ENCODE measurements at regions not wholly inside any gene's neighbourhood (a gene's known extent, or its start where the extent isn't known, plus 50 kb on each side); places are given as distances from the start of the nearest gene placed in this dataset.

GRCh38 chr16:86978445-86979030 is 338.7 kb downstream of the C16orf95 start:
- ATAC-seq (no peak), FAIRE-seq (no peak)
- no peak for TF ChIP-seq JUNB (IDR thresholded peaks at IDR 0.05)
- TF ChIP-seq NFE2L2 (conservative IDR thresholded peaks at IDR 0.05; ENCODE audit: low read length) = no peak
- TF ChIP-seq RCOR1 (IDR thresholded peaks at IDR 0.05; ENCODE audit: low read depth, low read length) = no peak
- TF ChIP-seq POLR2AphosphoS2 (conservative IDR thresholded peaks at IDR 0.05; ENCODE audit: low read length) = no peak
- TF ChIP-seq RFX5 (IDR thresholded peaks at IDR 0.05) = no peak
- no peak for TF ChIP-seq ZC3H11A (IDR thresholded peaks at IDR 0.05)
- TF ChIP-seq ELK1 (IDR thresholded peaks at IDR 0.05; ENCODE audit: low read depth, low read length) = no peak
- TF ChIP-seq ZSCAN20 (CRISPR knock-in tag; IDR thresholded peaks at IDR 0.05) = no peak
- no peak for TF ChIP-seq JUN (IDR thresholded peaks at IDR 0.05)
- TF ChIP-seq MAFK (IDR thresholded peaks at IDR 0.05; ENCODE audit: partially characterized antibody) = no peak
- no peak for TF ChIP-seq ZFP36 (IDR thresholded peaks at IDR 0.05; ENCODE audit: borderline replicate concordance, partially characterized antibody)

GRCh38 chr16:86979061-86979460 is 338.1 kb downstream of the C16orf95 start:
- no peak for TF ChIP-seq E2F6 (IDR thresholded peaks at IDR 0.05; ENCODE audit: borderline replicate concordance, low read depth)
- TF ChIP-seq CTCF (IDR thresholded peaks at IDR 0.05) = no peak
- TF ChIP-seq NPAS2 (CRISPR knock-in tag; IDR thresholded peaks at IDR 0.05; ENCODE audit: borderline replicate concordance) = no peak
- TF ChIP-seq ELK1 (IDR thresholded peaks at IDR 0.05; ENCODE audit: low read depth, low read length) = no peak
- TF ChIP-seq REST (IDR thresholded peaks at IDR 0.05) = no peak
- TF ChIP-seq JUNB (IDR thresholded peaks at IDR 0.05) = no peak
- TF ChIP-seq NFE2L2 (conservative IDR thresholded peaks at IDR 0.05; ENCODE audit: low read length) = no peak
- TF ChIP-seq MAX (IDR thresholded peaks at IDR 0.05) = no peak
- TF ChIP-seq CBX2 (IDR thresholded peaks at IDR 0.05; ENCODE audit: borderline replicate concordance, low read depth) = no peak
- no peak for TF ChIP-seq POLR2A (IDR thresholded peaks at IDR 0.05; ENCODE audit: low read length)
- no peak for TF ChIP-seq BHLHE40 (IDR thresholded peaks at IDR 0.05; ENCODE audit: low read depth, low read length)
- TF ChIP-seq EP300 (IDR thresholded peaks at IDR 0.05) = no peak
- no peak for TF ChIP-seq RNF2 (IDR thresholded peaks at IDR 0.05; ENCODE audit: borderline replicate concordance, low read depth)
- ChIA-PET POLR2A (no interaction called here), CTCF (no interaction called here)
- no peak for FAIRE-seq
- Histone ChIP-seq H3K4me2 (no peak overlapping the region), H3K4me1 (peaks cover 5% of the 10 kb centered on the region; the same call in 2 of the 3 replicates), H3K4me3 (no peak overlapping the region), H3K27ac (no peak overlapping the region), H3K9me3 (peaks cover 9% of the 10 kb centered on the region; the same call in 1 of the 3 replicates)
- DNase-seq (ENCODE audit: low read depth in 1 of 2, low spot score in 1 of 2) = no peak
- WGBS (ENCODE audit: missing lambda C conversion rate) = 61% methylated on average over 6 of the region's 6 CpGs
- ATAC-seq = no peak

More at GRCh38 chr16:86978445-86979030, 338.7 kb downstream of the C16orf95 start:
- no peak for DNase-seq (ENCODE audit: low read depth in 1 of 2, low spot score in 1 of 2)
- no peak overlapping the region for H3K4me3 ChIP-seq
- peaks cover 5% of the 10 kb centered on the region; the same call in 2 of the 3 replicates for H3K4me1 ChIP-seq
- whole genome bisulfite sequencing (ENCODE audit: missing lambda C conversion rate) = 70% methylated on average over 10 of the region's 12 CpGs
- ChIA-PET CTCF (no interaction called here), POLR2A (no interaction called here)
- peaks cover 11% of the 10 kb centered on the region; the same call in 1 of the 3 replicates for H3K9me3 ChIP-seq
- H3K27ac ChIP-seq = no peak overlapping the region
- no peak overlapping the region for H3K4me2 ChIP-seq

Measured in A549 (cell line).